ENCODE measurements at regions not wholly inside any gene's neighbourhood (a gene's known extent, or its start where the extent isn't known, plus 50 kb on each side); places are given as distances from the start of the nearest gene placed in this dataset.

GRCh38 chr3:148128136-148128535 is 569.6 kb upstream of the AGTR1 start:
- intact Hi-C loops (cut with DNase I), result no loop called here
- Histone ChIP-seq H3K9me3 (no peaks in the 10 kb centered on the region), H3K4me3 (no peak overlapping the region), H3K36me3 (ENCODE audit: insufficient read depth in 1 of 2, low read depth in 1 of 2) (no peaks in the 10 kb centered on the region), H3K27me3 (ENCODE audit: insufficient read depth in 3 of 3, low read length in 2 of 3) (no peaks in the 10 kb centered on the region), H3K4me1 (no peaks in the 10 kb centered on the region), H3K27ac (no peak overlapping the region)
- ATAC-seq (no peak), DNase-seq (no peak)
- TF ChIP-seq CTCF (IDR thresholded peaks at IDR 0.05), result no peak
- 43 to 65% (median 47%) methylated on average over 3 of the region's 3 CpGs for WGBS, 3 donors

- ATAC-seq (no peak), DNase-seq (no peak)
- H3K4me3 ChIP-seq, result no peak overlapping the region
- no peaks in the 10 kb centered on the region for H3K36me3 ChIP-seq (ENCODE audit: insufficient read depth in 1 of 2, low read depth in 1 of 2)
- no peak for TF ChIP-seq CTCF (IDR thresholded peaks at IDR 0.05)
- H3K27ac ChIP-seq, result no peak overlapping the region
- no peaks in the 10 kb centered on the region for H3K27me3 ChIP-seq (ENCODE audit: insufficient read depth in 3 of 3, low read length in 2 of 3)
- WGBS, 3 donors, result 85 to 99% (median 90%) methylated on average over 3 of the region's 3 CpGs
- no peaks in the 10 kb centered on the region for H3K4me1 ChIP-seq
- H3K9me3 ChIP-seq, result no peaks in the 10 kb centered on the region
- intact Hi-C loops (cut with DNase I), result no loop called here
Observed at GRCh38 chr3:148131990-148132638, 565.6 kb upstream of the AGTR1 start.

- H3K9me3 ChIP-seq, result no peaks in the 10 kb centered on the region
- intact Hi-C loops (cut with DNase I), result no loop called here
- DNase-seq (no peak), ATAC-seq (no peak)
- H3K27me3 ChIP-seq (ENCODE audit: insufficient read depth in 3 of 3, low read length in 2 of 3), result no peaks in the 10 kb centered on the region
- H3K4me1 ChIP-seq, result no peaks in the 10 kb centered on the region
- no peak overlapping the region for H3K27ac ChIP-seq
- no peak for TF ChIP-seq CTCF (IDR thresholded peaks at IDR 0.05)
- H3K4me3 ChIP-seq, result no peak overlapping the region
- H3K36me3 ChIP-seq (ENCODE audit: insufficient read depth in 1 of 2, low read depth in 1 of 2), result no peaks in the 10 kb centered on the region
Observed at GRCh38 chr3:148136816-148137215, 560.9 kb upstream of the AGTR1 start.

GRCh38 chr3:148146241-148146640 is 551.5 kb upstream of the AGTR1 start:
- 65 to 75% (median 73%) methylated on average over 2 of the region's 2 CpGs for WGBS, 3 donors
- intact Hi-C loops (cut with DNase I), result no loop called here
- no peak for TF ChIP-seq CTCF (IDR thresholded peaks at IDR 0.05)

More at GRCh38 chr3:148146241-148146640, 551.5 kb upstream of the AGTR1 start:
- H3K36me3 ChIP-seq (ENCODE audit: insufficient read depth in 1 of 2, low read depth in 1 of 2), result no peaks in the 10 kb centered on the region
- ATAC-seq, result no peak
- no peak for DNase-seq
- no peaks in the 10 kb centered on the region for H3K27me3 ChIP-seq (ENCODE audit: insufficient read depth in 3 of 3, low read length in 2 of 3)
- no peak overlapping the region for H3K27ac ChIP-seq
- H3K4me1 ChIP-seq, result no peaks in the 10 kb centered on the region
- no peak overlapping the region for H3K4me3 ChIP-seq
- no peaks in the 10 kb centered on the region for H3K9me3 ChIP-seq
